ENCODE measurements at regions not wholly inside any gene's neighbourhood (a gene's known extent, or its start where the extent isn't known, plus 50 kb on each side); places are given as distances from the start of the nearest gene placed in this dataset.
"Not testable (repeated sequence)": the region's sequence is repeated elsewhere in the genome, so short reads cannot be mapped to it uniquely, and the experiment has no call there.

DNA sequence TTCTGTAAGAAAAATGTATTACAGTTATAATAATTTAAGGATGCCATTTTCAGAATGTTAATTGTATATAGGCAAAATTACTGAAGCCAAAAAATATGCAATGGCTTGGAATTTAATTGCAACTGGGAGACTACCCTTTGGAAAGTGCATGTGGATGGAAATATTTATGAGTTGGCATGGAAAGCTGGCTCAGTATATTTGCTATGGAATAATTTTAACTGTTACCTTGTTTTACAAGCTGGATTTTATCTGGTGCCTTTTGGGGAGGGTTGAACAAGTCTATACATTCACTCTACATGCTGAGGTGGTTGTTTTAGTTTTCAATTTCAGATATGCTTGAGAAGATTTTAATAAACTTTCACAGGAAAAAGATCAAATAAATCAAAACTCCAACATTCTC is 80.9 kb upstream of the ABCB5 start:
- ATAC-seq (replicated peaks in 1 of 2) (no peak), DNase-seq (no peak)
- peaks cover 0 to 3% of the 10 kb centered on the region in 2 donors for H3K9me3 Mint-ChIP-seq
- no peak overlapping the region for H3K4me3 Mint-ChIP-seq
- no peaks in the 10 kb centered on the region for H3K27me3 Mint-ChIP-seq (ENCODE audit: low read depth)
- no peak overlapping the region for H3K27ac Mint-ChIP-seq
- no peaks in the 10 kb centered on the region for H3K4me1 Mint-ChIP-seq (ENCODE audit: low read depth)
- H3K36me3 Mint-ChIP-seq (ENCODE audit: insufficient read depth in 2 of 2) = no peaks in the 10 kb centered on the region

DNA sequence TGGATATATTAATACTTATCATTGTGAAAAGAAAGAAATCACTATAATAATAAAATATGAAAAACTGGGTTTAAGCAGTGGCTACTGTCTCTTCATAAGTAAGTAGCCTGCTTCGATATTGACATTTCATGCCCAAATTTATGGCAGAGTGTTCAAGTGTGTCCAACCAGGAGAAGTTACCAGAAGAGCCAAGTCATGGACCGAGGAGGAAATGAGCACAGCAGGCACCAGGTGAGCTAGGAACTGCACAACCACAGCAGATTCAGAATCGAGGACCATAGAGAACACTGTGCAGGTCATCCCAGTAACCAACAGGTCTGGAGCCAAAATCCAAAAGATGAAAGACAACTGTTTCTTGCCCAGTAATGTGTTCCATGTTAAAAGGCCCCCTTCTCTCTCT is 79.9 kb upstream of the ABCB5 start:
- DNase-seq (no peak), ATAC-seq (replicated peaks in 1 of 2) (no peak)
- H3K36me3 Mint-ChIP-seq (ENCODE audit: insufficient read depth in 2 of 2) = no peaks in the 10 kb centered on the region
- H3K4me3 Mint-ChIP-seq = no peak overlapping the region
- no peak overlapping the region for H3K27ac Mint-ChIP-seq
- H3K27me3 Mint-ChIP-seq (ENCODE audit: low read depth) = no peaks in the 10 kb centered on the region
- no peaks in the 10 kb centered on the region for H3K4me1 Mint-ChIP-seq (ENCODE audit: low read depth)
- H3K9me3 Mint-ChIP-seq = peaks cover 2 to 6% of the 10 kb centered on the region in 2 donors

- no peak for ATAC-seq (replicated peaks in 1 of 2)
- no peaks in the 10 kb centered on the region for H3K36me3 Mint-ChIP-seq (ENCODE audit: insufficient read depth in 2 of 2)
- H3K27ac Mint-ChIP-seq = no peak overlapping the region
- H3K4me3 Mint-ChIP-seq = no peak overlapping the region
- H3K9me3 Mint-ChIP-seq = peaks cover 6 to 10% of the 10 kb centered on the region in 2 donors
- DNase-seq = no peak
- H3K4me1 Mint-ChIP-seq (ENCODE audit: low read depth) = peaks cover 4% of the 10 kb centered on the region
- no peaks in the 10 kb centered on the region for H3K27me3 Mint-ChIP-seq (ENCODE audit: low read depth)
These were observed 76.3 kb upstream of the ABCB5 start for GRCh38 chr7:20539201-20539600.

- DNase-seq (no peak), ATAC-seq (replicated peaks in 1 of 2) (peak in 1 of 2 donors; percentile 53)
- Mint-ChIP-seq H3K36me3 (ENCODE audit: insufficient read depth in 2 of 2) (no peaks in the 10 kb centered on the region), H3K4me3 (no peak overlapping the region), H3K27ac (no peak overlapping the region), H3K9me3 (peaks cover 6 to 10% of the 10 kb centered on the region in 2 donors), H3K27me3 (ENCODE audit: low read depth) (no peaks in the 10 kb centered on the region), H3K4me1 (ENCODE audit: low read depth) (peaks cover 4% of the 10 kb centered on the region)
These were observed 73.7 kb upstream of the ABCB5 start for GRCh38 chr7:20541608-20542349.

- Mint-ChIP-seq H3K4me3 (no peak overlapping the region), H3K9me3 (peaks cover 6 to 9% of the 10 kb centered on the region in 2 donors), H3K36me3 (ENCODE audit: insufficient read depth in 2 of 2) (no peaks in the 10 kb centered on the region), H3K4me1 (ENCODE audit: low read depth) (peaks cover 4% of the 10 kb centered on the region), H3K27me3 (ENCODE audit: low read depth) (no peaks in the 10 kb centered on the region), H3K27ac (no peak overlapping the region)
- no peak for DNase-seq
- no peak for ATAC-seq (replicated peaks in 1 of 2)
These were observed 72.9 kb upstream of the ABCB5 start for GRCh38 chr7:20542594-20542993.

DNA sequence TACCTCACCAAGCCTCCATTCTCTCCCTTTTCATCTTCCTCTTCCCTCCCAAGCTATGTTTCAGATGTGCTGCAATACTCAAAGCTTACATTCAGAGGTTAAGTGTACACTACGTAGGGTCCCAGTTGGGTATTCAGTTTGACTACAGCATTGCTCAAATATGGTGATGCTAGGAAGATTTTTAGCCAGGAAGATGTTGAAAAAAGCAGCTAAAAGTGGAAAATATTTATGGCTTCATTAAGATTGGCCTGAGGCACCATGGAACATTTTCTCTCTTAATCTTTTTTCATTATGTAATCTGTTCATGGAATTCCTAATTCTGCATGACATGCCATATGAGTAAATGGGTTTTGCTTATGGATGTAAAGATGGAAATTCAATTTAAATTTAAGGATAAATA is 72.0 kb upstream of the ABCB5 start:
- Mint-ChIP-seq H3K9me3 (peaks cover 6 to 9% of the 10 kb centered on the region in 2 donors), H3K4me1 (ENCODE audit: low read depth) (peaks cover 4% of the 10 kb centered on the region), H3K4me3 (no peak overlapping the region), H3K27ac (no peak overlapping the region), H3K36me3 (ENCODE audit: insufficient read depth in 2 of 2) (no peaks in the 10 kb centered on the region), H3K27me3 (ENCODE audit: low read depth) (no peaks in the 10 kb centered on the region)
- ATAC-seq (replicated peaks in 1 of 2) = no peak
- no peak for DNase-seq

DNA sequence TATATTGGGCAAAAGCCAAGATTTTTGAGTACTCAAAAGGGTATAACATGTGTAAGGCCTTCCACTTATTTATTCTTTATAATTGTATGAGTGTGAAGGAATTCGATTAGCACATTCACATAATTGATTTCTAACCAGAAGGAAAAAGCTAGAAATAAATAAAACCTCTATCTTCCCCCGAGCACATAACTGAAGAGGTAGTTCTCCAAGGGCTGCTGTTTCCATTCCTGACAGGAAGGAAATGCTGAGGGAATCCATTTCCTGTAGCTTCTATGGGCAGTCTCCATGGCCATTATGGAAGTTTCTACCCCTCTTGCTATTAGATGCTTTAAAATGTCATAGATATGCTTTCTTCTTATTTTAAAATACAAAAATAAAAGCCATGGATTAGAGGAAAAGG is 70.5 kb upstream of the ABCB5 start:
- DNase-seq (no peak), ATAC-seq (replicated peaks in 1 of 2) (no peak)
- Mint-ChIP-seq H3K27ac (no peak overlapping the region), H3K36me3 (ENCODE audit: insufficient read depth in 2 of 2) (no peaks in the 10 kb centered on the region), H3K27me3 (ENCODE audit: low read depth) (no peaks in the 10 kb centered on the region), H3K4me3 (no peak overlapping the region), H3K4me1 (ENCODE audit: low read depth) (peaks cover 4% of the 10 kb centered on the region), H3K9me3 (peaks cover 4 to 6% of the 10 kb centered on the region in 2 donors)

GRCh38 chr7:20546958-20547357 is 68.5 kb upstream of the ABCB5 start:
- DNase-seq; ATAC-seq (replicated peaks in 1 of 2); H3K27me3 Mint-ChIP-seq (ENCODE audit: low read depth); H3K9me3 Mint-ChIP-seq; H3K27ac Mint-ChIP-seq; H3K36me3 Mint-ChIP-seq (ENCODE audit: insufficient read depth in 2 of 2); H3K4me3 Mint-ChIP-seq; H3K4me1 Mint-ChIP-seq (ENCODE audit: low read depth): not testable (repeated sequence)

DNA sequence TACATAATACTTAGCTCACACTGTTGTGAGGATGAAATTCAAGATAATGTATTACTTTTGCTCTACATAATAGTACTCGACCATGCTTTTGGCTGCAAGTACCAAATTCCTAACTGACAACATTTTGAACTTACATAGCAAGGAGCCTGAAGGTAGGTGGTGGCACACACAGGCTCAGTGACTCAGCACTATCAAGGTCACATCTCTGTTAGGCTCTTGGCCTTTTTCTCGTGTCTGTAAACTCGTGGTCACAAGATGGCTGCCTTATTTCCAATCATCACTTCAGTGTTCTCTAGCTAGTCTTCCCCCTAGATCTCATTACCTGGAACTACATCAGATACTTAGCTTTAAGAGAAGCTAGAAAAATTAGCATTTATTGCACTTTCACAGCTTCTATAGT is 61.4 kb upstream of the ABCB5 start:
- Mint-ChIP-seq H3K36me3 (ENCODE audit: insufficient read depth in 2 of 2) (no peaks in the 10 kb centered on the region), H3K27me3 (ENCODE audit: low read depth) (no peaks in the 10 kb centered on the region), H3K4me3 (no peak overlapping the region), H3K27ac (no peak overlapping the region), H3K9me3 (peaks cover 0 to 2% of the 10 kb centered on the region in 2 donors), H3K4me1 (ENCODE audit: low read depth) (no peaks in the 10 kb centered on the region)
- ATAC-seq (replicated peaks in 1 of 2) (no peak), DNase-seq (no peak)

DNA sequence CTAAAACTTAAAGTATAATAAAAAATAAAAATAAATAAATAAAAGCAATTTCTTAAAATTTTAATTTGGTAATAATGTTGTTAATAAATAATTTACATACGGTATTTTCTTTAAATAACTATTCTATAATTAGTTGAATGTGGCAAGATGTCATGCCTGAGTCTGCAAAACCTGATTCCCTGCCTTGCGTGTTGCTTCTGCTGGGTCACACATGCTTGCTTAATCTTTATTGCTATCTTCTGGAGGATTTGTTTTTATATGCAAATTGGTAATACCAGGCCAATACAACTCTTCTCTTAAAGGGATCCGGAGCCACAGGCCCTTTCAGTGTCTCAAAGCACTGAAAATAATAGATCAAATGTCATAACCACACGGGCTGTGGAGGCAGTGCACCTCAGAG is 59.4 kb upstream of the ABCB5 start:
- Mint-ChIP-seq H3K27ac (no peak overlapping the region), H3K9me3 (peaks cover 0 to 2% of the 10 kb centered on the region in 2 donors), H3K36me3 (ENCODE audit: insufficient read depth in 2 of 2) (no peaks in the 10 kb centered on the region), H3K4me3 (no peak overlapping the region), H3K27me3 (ENCODE audit: low read depth) (no peaks in the 10 kb centered on the region), H3K4me1 (ENCODE audit: low read depth) (no peaks in the 10 kb centered on the region)
- no peak for DNase-seq
- ATAC-seq (replicated peaks in 1 of 2) = no peak

DNA sequence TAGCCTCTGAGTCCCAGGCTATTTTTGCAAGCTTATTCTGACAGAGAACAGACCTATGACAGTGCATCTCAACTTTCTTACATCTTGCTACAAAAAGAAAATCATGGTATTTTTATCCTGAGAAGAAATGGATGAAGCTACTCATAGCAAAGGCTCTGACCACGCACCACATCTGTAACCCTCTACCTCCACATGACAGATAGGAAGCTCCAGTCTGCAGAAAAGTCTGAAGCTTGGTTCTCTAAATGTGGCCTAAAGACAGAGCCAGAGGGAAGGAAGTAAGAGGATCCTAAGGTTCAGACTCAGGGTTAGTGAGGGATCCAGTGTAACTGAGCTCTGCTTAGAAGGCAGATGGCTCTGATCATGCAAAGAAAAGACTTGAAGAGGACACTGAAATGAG is 58.4 kb upstream of the ABCB5 start:
- H3K27ac Mint-ChIP-seq = no peak overlapping the region
- no peak overlapping the region for H3K4me3 Mint-ChIP-seq
- H3K9me3 Mint-ChIP-seq = peaks cover 0 to 2% of the 10 kb centered on the region in 2 donors

DNA sequence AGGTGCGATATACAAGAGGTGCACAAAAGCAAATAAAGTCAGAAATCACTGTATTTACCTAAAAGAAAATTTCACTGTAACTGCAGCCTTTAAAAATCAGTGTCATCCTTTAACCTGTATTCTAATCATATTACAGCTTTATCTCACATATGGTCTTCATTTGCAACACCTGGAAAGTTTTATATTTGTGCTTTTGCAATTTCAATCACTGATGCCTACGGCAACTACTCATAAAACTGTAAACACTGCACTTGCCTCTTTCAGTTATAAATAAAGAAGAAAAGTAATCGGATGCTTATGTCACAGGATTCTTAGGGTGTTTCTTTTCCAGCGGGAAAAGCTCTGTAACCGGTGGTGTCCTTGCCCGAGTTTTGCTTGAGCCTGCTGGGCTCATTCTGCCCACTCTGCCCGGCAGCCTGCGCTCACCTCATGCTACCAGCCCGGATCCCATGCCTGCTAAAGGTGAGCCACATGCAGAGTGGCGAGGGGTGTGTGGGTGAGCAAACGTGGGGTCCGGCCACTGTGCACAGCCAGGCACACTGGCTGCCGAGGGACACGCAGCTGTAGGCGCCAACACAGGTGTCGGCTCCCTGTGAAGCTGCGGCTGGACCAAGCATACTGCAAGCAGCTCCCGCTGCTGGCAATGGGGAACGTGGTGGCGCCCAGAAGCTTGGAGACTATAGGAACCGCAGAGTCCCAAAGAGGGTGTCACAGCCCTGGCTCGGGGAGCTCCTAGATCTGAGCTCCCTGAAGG is 56.3 kb upstream of the ABCB5 start:
- no peak for DNase-seq
- no peak for ATAC-seq (replicated peaks in 1 of 2)
- Mint-ChIP-seq H3K36me3 (ENCODE audit: insufficient read depth in 2 of 2) (no peaks in the 10 kb centered on the region), H3K9me3 (peaks cover 0 to 4% of the 10 kb centered on the region in 2 donors), H3K27ac (no peak overlapping the region), H3K4me1 (ENCODE audit: low read depth) (no peaks in the 10 kb centered on the region), H3K4me3 (no peak overlapping the region), H3K27me3 (ENCODE audit: low read depth) (no peaks in the 10 kb centered on the region)

More for the DNA sequence above, 58.4 kb upstream of the ABCB5 start:
- Mint-ChIP-seq H3K36me3 (ENCODE audit: insufficient read depth in 2 of 2) (no peaks in the 10 kb centered on the region), H3K4me1 (ENCODE audit: low read depth) (no peaks in the 10 kb centered on the region), H3K27me3 (ENCODE audit: low read depth) (no peaks in the 10 kb centered on the region)
- ATAC-seq (replicated peaks in 1 of 2) (no peak), DNase-seq (no peak)

DNA sequence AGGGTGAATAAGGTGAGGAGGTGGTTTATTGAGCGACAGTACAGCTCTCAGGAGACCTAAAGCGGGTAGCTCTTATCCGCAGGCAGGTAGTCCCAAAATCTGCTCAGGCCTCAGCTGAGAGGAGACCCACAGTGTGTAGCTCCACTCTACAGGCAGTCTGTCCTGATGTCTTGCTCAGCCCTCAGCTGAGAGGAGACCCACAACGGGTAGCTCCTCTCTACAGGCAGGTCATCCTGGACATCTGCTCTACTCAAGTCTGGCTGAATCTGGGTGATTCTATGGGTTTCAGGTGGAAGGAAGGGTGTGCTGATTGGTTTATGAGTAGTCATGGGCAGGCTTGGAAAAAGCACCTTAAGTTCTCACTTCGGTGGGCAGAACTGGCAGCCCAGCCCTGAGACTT is 55.6 kb upstream of the ABCB5 start:
- H3K9me3 Mint-ChIP-seq = peaks cover 0 to 4% of the 10 kb centered on the region in 2 donors
- no peak overlapping the region for H3K4me3 Mint-ChIP-seq
- H3K36me3 Mint-ChIP-seq (ENCODE audit: insufficient read depth in 2 of 2) = no peaks in the 10 kb centered on the region
- no peaks in the 10 kb centered on the region for H3K27me3 Mint-ChIP-seq (ENCODE audit: low read depth)
- ATAC-seq (replicated peaks in 1 of 2) (no peak), DNase-seq (no peak)
- H3K27ac Mint-ChIP-seq = no peak overlapping the region
- H3K4me1 Mint-ChIP-seq (ENCODE audit: low read depth) = no peaks in the 10 kb centered on the region

Data from activated T-cell treated with anti-CD3 and anti-CD28 coated beads, Interleukin-2, amount 50 U/mL, for 72 hours (primary cell).